ENCODE measurements at regions not wholly inside any gene's neighbourhood (a gene's known extent, or its start where the extent isn't known, plus 50 kb on each side); places are given as distances from the start of the nearest gene placed in this dataset.

GRCh38 chr2:111629983-111630382, 254.0 kb downstream of the ANAPC1 start:
- Histone ChIP-seq H4K8ac (ENCODE audit: low read depth in 2 of 2, low read length in 2 of 2) (no peak overlapping the region), H3K9ac (ENCODE audit: low read depth, low read length) (no peak overlapping the region), H3K27ac (ENCODE audit: insufficient read depth, low read length) (no peak overlapping the region), H2BK20ac (ENCODE audit: low read depth, low read length) (no peak overlapping the region), H4K91ac (ENCODE audit: insufficient read depth, low read depth, low read length) (no peak overlapping the region), H2AFZ (replicated peaks; ENCODE audit: low read length, poor library complexity) (no peak overlapping the region), H3K4ac (ENCODE audit: low read depth, low read length) (no peak overlapping the region), H4K20me1 (ENCODE audit: insufficient read depth, low read length) (no peaks in the 10 kb centered on the region), H3K9me1 (ENCODE audit: insufficient read depth, low read length) (no peaks in the 10 kb centered on the region), H3K4me1 (ENCODE audit: control insufficient read depth, insufficient read depth, low read length) (peaks cover 4% of the 10 kb centered on the region; the same call in 1 of the 2 replicates), H3K23ac (ENCODE audit: low read depth, low read length) (no peak overlapping the region), H3K36me3 (ENCODE audit: control insufficient read depth, insufficient read depth, low read length) (no peaks in the 10 kb centered on the region), H3K18ac (ENCODE audit: low read depth, low read length) (no peak overlapping the region), H3K79me1 (ENCODE audit: low read depth in 1 of 2, low read length in 2 of 2) (no peaks in the 10 kb centered on the region), H2BK5ac (ENCODE audit: low read depth, low read length, poor library complexity, severe bottlenecking) (no peak overlapping the region), H3K14ac (replicated peaks; ENCODE audit: low read depth, low read length) (no peak overlapping the region), H3K9me3 (ENCODE audit: control insufficient read depth, insufficient read depth, low read length) (no peaks in the 10 kb centered on the region; the same call in none of the 2 replicates), H2BK120ac (ENCODE audit: low read depth, low read length) (no peak overlapping the region), H3K4me2 (ENCODE audit: low read depth, low read length) (no peak overlapping the region), H2AK5ac (ENCODE audit: low read depth, low read length) (no peak overlapping the region), H3K4me3 (ENCODE audit: insufficient read depth, low read depth, low read length) (no peak overlapping the region), H3K56ac (ENCODE audit: extremely low read depth, insufficient read depth, low read length) (no peak overlapping the region), H2AK9ac (replicated peaks; ENCODE audit: low read depth, low read length, poor library complexity) (no peak overlapping the region), H4K5ac (ENCODE audit: low read depth, low read length) (no peak overlapping the region), H3K27me3 (ENCODE audit: control insufficient read depth, insufficient read depth, low read length) (no peaks in the 10 kb centered on the region; the same call in 1 of the 2 replicates), H2BK15ac (ENCODE audit: low read depth, low read length) (no peak overlapping the region)
- intact Hi-C loops (cut with micrococcal nuclease) (no loop called here), dilution Hi-C loops (cut with HindIII; ENCODE audit: low sequenced_read_pairs, unreplicated experiment) (no loop called here), in situ Hi-C loops (cut with MboI; ENCODE audit: low sequenced_read_pairs) (no loop called here)
- TF ChIP-seq ELK1 (IDR thresholded peaks at IDR 0.05; ENCODE audit: borderline replicate concordance, low read depth, low read length) = no peak
- TF ChIP-seq FOS (IDR thresholded peaks at IDR 0.05; ENCODE audit: low read depth, low read length) = no peak
- no peak for TF ChIP-seq BHLHE40 (IDR thresholded peaks at IDR 0.05; ENCODE audit: low read depth, low read length)
- no peak for TF ChIP-seq CEBPB (IDR thresholded peaks at IDR 0.05; ENCODE audit: low read depth, low read length)
- TF ChIP-seq POLR2A (IDR thresholded peaks at IDR 0.05; ENCODE audit: low read depth, low read length) = no peak
- no peak for TF ChIP-seq CHD1 (IDR thresholded peaks at IDR 0.05; ENCODE audit: low read depth, low read length)
- no peak for TF ChIP-seq MXI1 (IDR thresholded peaks at IDR 0.05; ENCODE audit: borderline replicate concordance, low read depth, low read length)
- no peak for TF ChIP-seq MAFK (IDR thresholded peaks at IDR 0.05; ENCODE audit: low read depth, low read length)
- TF ChIP-seq RFX5 (IDR thresholded peaks at IDR 0.05; ENCODE audit: low read depth, low read length) = no peak
- TF ChIP-seq MAZ (IDR thresholded peaks at IDR 0.05; ENCODE audit: borderline replicate concordance, low read depth, low read length) = no peak
- TF ChIP-seq SMC3 (IDR thresholded peaks at IDR 0.05; ENCODE audit: low read depth, low read length) = no peak
- TF ChIP-seq RAD21 (IDR thresholded peaks at IDR 0.05; ENCODE audit: low read length) = no peak
- TF ChIP-seq CTCF (conservative IDR thresholded peaks at IDR 0.05; ENCODE audit: low read depth, low read length) = no peak
- no peak for TF ChIP-seq NFE2L2 (IDR thresholded peaks at IDR 0.05; ENCODE audit: low read depth, low read length)
- ChIA-PET POLR2A (ENCODE audit: unreplicated experiment) (interaction anchor here (0.7 kb wide), 1 partner anchor 503 kb away, joined by 3 read pairs; no protein-coding TSS in a partner anchor), CTCF (no interaction called here)
- no CpG with 5 or more reads among the region's 2 CpGs for WGBS, 2 experiments (ENCODE audit: extremely low coverage in 2 of 2, insufficient read length in 1 of 2)
- DNase-seq = no peak
- ATAC-seq (ENCODE audit: low read depth) = no peak
- BruUV-seq (replicated peaks) = no TSS peak
